Erythroblast (primary cell): ENCODE measurements at regions not wholly inside any gene's neighbourhood (a gene's known extent, or its start where the extent isn't known, plus 50 kb on each side); places are given as distances from the start of the nearest gene placed in this dataset.

Experiments
- GATA1 ChIP-seq: IDR thresholded peaks from 2 replicates; pipeline ENCODE4 v1.6.1; 2011; ENCODE audit warnings: low read depth, mild to moderate bottlenecking, control low read depth, low read length, moderate library complexity
- POLR2A ChIP-seq: IDR thresholded peaks from 2 replicates; pipeline ENCODE4 v1.6.1; 2011; ENCODE audit warnings: mild to moderate bottlenecking, low read length

- TF ChIP-seq POLR2A (no peak), GATA1 (no peak)
Measured at GRCh38 chr7:45971171-45971570, 50.1 kb upstream of the IGFBP3 start.
